ENCODE measurements at regions not wholly inside any gene's neighbourhood (a gene's known extent, or its start where the extent isn't known, plus 50 kb on each side); places are given as distances from the start of the nearest gene placed in this dataset.

GRCh38 chr2:74743039-74743438 lies 89.0 kb downstream of the SEMA4F start:
- Histone ChIP-seq H3K4me1 (ENCODE audit: control insufficient read depth in 2 of 2, insufficient read depth in 2 of 2, low read length in 2 of 2) (peaks cover 20 to 31% of the 10 kb centered on the region in 2 donors), H3K36me3 (ENCODE audit: control insufficient read depth in 2 of 2, insufficient read depth in 2 of 2, low read length in 2 of 2) (no peaks in the 10 kb centered on the region), H3K9me3 (ENCODE audit: control insufficient read depth in 2 of 2, low read length in 2 of 2) (no peaks in the 10 kb centered on the region), H3K27me3 (ENCODE audit: control insufficient read depth in 2 of 2, insufficient read depth in 2 of 2, low read length in 2 of 2) (no peaks in the 10 kb centered on the region), H3K27ac (ENCODE audit: low read depth in 2 of 2, low read length in 2 of 2) (no peak overlapping the region), H3K4me3 (ENCODE audit: low read length in 2 of 2) (no peak overlapping the region), H3K9ac (ENCODE audit: low read depth in 1 of 2, low read length in 2 of 2) (no peak overlapping the region)

- no peaks in the 10 kb centered on the region for H3K36me3 ChIP-seq (ENCODE audit: control insufficient read depth in 2 of 2, insufficient read depth in 2 of 2, low read length in 2 of 2)
- no peak overlapping the region for H3K4me3 ChIP-seq (ENCODE audit: low read length in 2 of 2)
- no peak overlapping the region for H3K9ac ChIP-seq (ENCODE audit: low read depth in 1 of 2, low read length in 2 of 2)
These were observed 89.7 kb downstream of the SEMA4F start for GRCh38 chr2:74743778-74744177.

GRCh38 chr2:74744731-74745515 lies 89.0 kb upstream of the HK2 start:
- peaks cover 20 to 31% of the 10 kb centered on the region in 2 donors for H3K4me1 ChIP-seq (ENCODE audit: control insufficient read depth in 2 of 2, insufficient read depth in 2 of 2, low read length in 2 of 2)
- H3K9me3 ChIP-seq (ENCODE audit: control insufficient read depth in 2 of 2, low read length in 2 of 2) = no peaks in the 10 kb centered on the region
- H3K27me3 ChIP-seq (ENCODE audit: control insufficient read depth in 2 of 2, insufficient read depth in 2 of 2, low read length in 2 of 2) = no peaks in the 10 kb centered on the region
- no peak overlapping the region for H3K9ac ChIP-seq (ENCODE audit: low read depth in 1 of 2, low read length in 2 of 2)
- peak overlapping the region in 1 of 2 donors; percentile 39 for H3K27ac ChIP-seq (ENCODE audit: low read depth in 2 of 2, low read length in 2 of 2)
- no peaks in the 10 kb centered on the region for H3K36me3 ChIP-seq (ENCODE audit: control insufficient read depth in 2 of 2, insufficient read depth in 2 of 2, low read length in 2 of 2)
- no peak overlapping the region for H3K4me3 ChIP-seq (ENCODE audit: low read length in 2 of 2)

More at GRCh38 chr2:74743778-74744177, 89.7 kb downstream of the SEMA4F start:
- H3K4me1 ChIP-seq (ENCODE audit: control insufficient read depth in 2 of 2, insufficient read depth in 2 of 2, low read length in 2 of 2) = peaks cover 20 to 31% of the 10 kb centered on the region in 2 donors
- no peaks in the 10 kb centered on the region for H3K27me3 ChIP-seq (ENCODE audit: control insufficient read depth in 2 of 2, insufficient read depth in 2 of 2, low read length in 2 of 2)
- H3K27ac ChIP-seq (ENCODE audit: low read depth in 2 of 2, low read length in 2 of 2) = no peak overlapping the region
- H3K9me3 ChIP-seq (ENCODE audit: control insufficient read depth in 2 of 2, low read length in 2 of 2) = no peaks in the 10 kb centered on the region

- H3K9me3 ChIP-seq (ENCODE audit: control insufficient read depth in 2 of 2, low read length in 2 of 2) = no peaks in the 10 kb centered on the region
- peak overlapping the region; percentile 16 to 39 for H3K27ac ChIP-seq (ENCODE audit: low read depth in 2 of 2, low read length in 2 of 2)
- peaks cover 19 to 26% of the 10 kb centered on the region in 2 donors for H3K4me1 ChIP-seq (ENCODE audit: control insufficient read depth in 2 of 2, insufficient read depth in 2 of 2, low read length in 2 of 2)
- H3K4me3 ChIP-seq (ENCODE audit: low read length in 2 of 2) = no peak overlapping the region
- H3K27me3 ChIP-seq (ENCODE audit: control insufficient read depth in 2 of 2, insufficient read depth in 2 of 2, low read length in 2 of 2) = no peaks in the 10 kb centered on the region
- no peaks in the 10 kb centered on the region for H3K36me3 ChIP-seq (ENCODE audit: control insufficient read depth in 2 of 2, insufficient read depth in 2 of 2, low read length in 2 of 2)
- H3K9ac ChIP-seq (ENCODE audit: low read depth in 1 of 2, low read length in 2 of 2) = no peak overlapping the region
These were observed 88.2 kb upstream of the HK2 start for GRCh38 chr2:74745766-74746165.

GRCh38 chr2:74746480-74746879 lies 87.4 kb upstream of the HK2 start:
- no peak overlapping the region for H3K9ac ChIP-seq (ENCODE audit: low read depth in 1 of 2, low read length in 2 of 2)
- H3K27ac ChIP-seq (ENCODE audit: low read depth in 2 of 2, low read length in 2 of 2) = peak overlapping the region in 1 of 2 donors; percentile 16
- no peak overlapping the region for H3K4me3 ChIP-seq (ENCODE audit: low read length in 2 of 2)
- H3K4me1 ChIP-seq (ENCODE audit: control insufficient read depth in 2 of 2, insufficient read depth in 2 of 2, low read length in 2 of 2) = peaks cover 12 to 19% of the 10 kb centered on the region in 2 donors
- H3K36me3 ChIP-seq (ENCODE audit: control insufficient read depth in 2 of 2, insufficient read depth in 2 of 2, low read length in 2 of 2) = no peaks in the 10 kb centered on the region
- H3K27me3 ChIP-seq (ENCODE audit: control insufficient read depth in 2 of 2, insufficient read depth in 2 of 2, low read length in 2 of 2) = no peaks in the 10 kb centered on the region
- H3K9me3 ChIP-seq (ENCODE audit: control insufficient read depth in 2 of 2, low read length in 2 of 2) = no peaks in the 10 kb centered on the region

DNA sequence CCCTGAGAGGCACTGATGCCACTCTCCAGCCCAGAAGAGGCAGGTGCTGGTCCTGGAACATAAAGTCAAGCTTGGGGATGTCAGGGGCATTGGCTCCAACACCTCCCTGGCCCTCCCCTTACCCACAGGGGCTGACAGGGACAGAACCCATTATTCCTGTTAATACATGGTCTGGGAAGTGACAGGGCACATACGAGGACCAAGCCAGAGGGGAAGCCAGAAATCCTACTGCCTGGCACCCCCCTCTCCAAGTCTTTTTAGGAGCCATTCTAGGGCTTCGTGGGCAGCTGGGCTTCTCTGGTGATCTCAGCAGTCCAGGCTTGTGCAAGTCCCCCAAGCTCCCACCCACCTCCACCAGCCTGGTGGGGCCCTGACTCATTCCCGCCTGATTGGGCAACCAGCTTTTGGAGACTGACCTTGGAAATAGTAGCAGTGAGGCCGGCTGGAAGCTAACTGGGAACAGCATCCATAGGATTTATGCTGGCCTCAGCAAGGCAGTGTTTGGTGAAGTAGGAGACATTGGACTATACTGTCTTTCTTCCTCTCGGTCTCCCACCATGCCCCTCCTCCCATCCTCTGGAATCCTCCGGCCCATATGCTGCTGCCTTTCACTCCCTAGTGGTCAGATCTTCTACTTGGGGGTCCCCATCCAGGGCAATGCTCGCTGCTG lies 86.4 kb upstream of the HK2 start:
- Histone ChIP-seq H3K36me3 (ENCODE audit: control insufficient read depth in 2 of 2, insufficient read depth in 2 of 2, low read length in 2 of 2) (no peaks in the 10 kb centered on the region), H3K27me3 (ENCODE audit: control insufficient read depth in 2 of 2, insufficient read depth in 2 of 2, low read length in 2 of 2) (no peaks in the 10 kb centered on the region), H3K9ac (ENCODE audit: low read depth in 1 of 2, low read length in 2 of 2) (no peak overlapping the region), H3K9me3 (ENCODE audit: control insufficient read depth in 2 of 2, low read length in 2 of 2) (no peaks in the 10 kb centered on the region), H3K4me3 (ENCODE audit: low read length in 2 of 2) (no peak overlapping the region), H3K4me1 (ENCODE audit: control insufficient read depth in 2 of 2, insufficient read depth in 2 of 2, low read length in 2 of 2) (peaks cover 12 to 13% of the 10 kb centered on the region in 2 donors), H3K27ac (ENCODE audit: low read depth in 2 of 2, low read length in 2 of 2) (no peak overlapping the region)

DNA sequence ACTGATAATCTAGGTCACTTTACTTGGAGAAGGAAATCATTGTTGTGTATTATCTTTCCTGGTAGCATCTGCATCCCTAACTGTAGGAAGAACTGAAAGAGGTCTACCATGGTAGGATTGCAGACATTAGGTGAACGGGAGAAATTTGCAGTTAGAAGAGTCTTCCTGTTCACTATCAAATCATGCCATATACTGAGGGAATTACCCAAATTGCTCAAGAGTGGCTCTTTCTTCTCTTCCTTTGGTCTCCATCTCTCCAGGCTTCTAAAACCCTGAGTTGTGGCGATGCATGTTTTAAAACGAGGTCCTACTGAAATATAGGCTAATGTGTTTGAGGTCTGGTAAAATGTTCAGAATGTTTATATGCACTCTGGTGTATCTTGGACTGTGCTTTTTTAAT lies 85.3 kb upstream of the HK2 start:
- Histone ChIP-seq H3K4me3 (ENCODE audit: low read length in 2 of 2) (no peak overlapping the region), H3K4me1 (ENCODE audit: control insufficient read depth in 2 of 2, insufficient read depth in 2 of 2, low read length in 2 of 2) (peaks cover 12 to 13% of the 10 kb centered on the region in 2 donors), H3K9me3 (ENCODE audit: control insufficient read depth in 2 of 2, low read length in 2 of 2) (no peaks in the 10 kb centered on the region), H3K27me3 (ENCODE audit: control insufficient read depth in 2 of 2, insufficient read depth in 2 of 2, low read length in 2 of 2) (no peaks in the 10 kb centered on the region), H3K27ac (ENCODE audit: low read depth in 2 of 2, low read length in 2 of 2) (no peak overlapping the region), H3K36me3 (ENCODE audit: control insufficient read depth in 2 of 2, insufficient read depth in 2 of 2, low read length in 2 of 2) (no peaks in the 10 kb centered on the region), H3K9ac (ENCODE audit: low read depth in 1 of 2, low read length in 2 of 2) (no peak overlapping the region)

- Histone ChIP-seq H3K27me3 (ENCODE audit: control insufficient read depth in 2 of 2, insufficient read depth in 2 of 2, low read length in 2 of 2) (no peaks in the 10 kb centered on the region), H3K36me3 (ENCODE audit: control insufficient read depth in 2 of 2, insufficient read depth in 2 of 2, low read length in 2 of 2) (no peaks in the 10 kb centered on the region), H3K4me3 (ENCODE audit: low read length in 2 of 2) (no peak overlapping the region), H3K4me1 (ENCODE audit: control insufficient read depth in 2 of 2, insufficient read depth in 2 of 2, low read length in 2 of 2) (peaks cover 12 to 13% of the 10 kb centered on the region in 2 donors), H3K9ac (ENCODE audit: low read depth in 1 of 2, low read length in 2 of 2) (no peak overlapping the region), H3K27ac (ENCODE audit: low read depth in 2 of 2, low read length in 2 of 2) (no peak overlapping the region), H3K9me3 (ENCODE audit: control insufficient read depth in 2 of 2, low read length in 2 of 2) (no peaks in the 10 kb centered on the region)
These were observed 84.5 kb upstream of the HK2 start for GRCh38 chr2:74749432-74749831.

- Histone ChIP-seq H3K27ac (ENCODE audit: low read depth in 2 of 2, low read length in 2 of 2) (no peak overlapping the region), H3K4me1 (ENCODE audit: control insufficient read depth in 2 of 2, insufficient read depth in 2 of 2, low read length in 2 of 2) (no peaks in the 10 kb centered on the region), H3K9ac (ENCODE audit: low read depth in 1 of 2, low read length in 2 of 2) (no peak overlapping the region), H3K27me3 (ENCODE audit: control insufficient read depth in 2 of 2, insufficient read depth in 2 of 2, low read length in 2 of 2) (no peaks in the 10 kb centered on the region), H3K36me3 (ENCODE audit: control insufficient read depth in 2 of 2, insufficient read depth in 2 of 2, low read length in 2 of 2) (no peaks in the 10 kb centered on the region), H3K9me3 (ENCODE audit: control insufficient read depth in 2 of 2, low read length in 2 of 2) (peaks cover 2 to 4% of the 10 kb centered on the region in 2 donors), H3K4me3 (ENCODE audit: low read length in 2 of 2) (no peak overlapping the region)
These were observed 81.7 kb upstream of the HK2 start for GRCh38 chr2:74751981-74752851.

- H3K4me1 ChIP-seq (ENCODE audit: control insufficient read depth in 2 of 2, insufficient read depth in 2 of 2, low read length in 2 of 2) = no peaks in the 10 kb centered on the region
- H3K9ac ChIP-seq (ENCODE audit: low read depth in 1 of 2, low read length in 2 of 2) = no peak overlapping the region
- peaks cover 2 to 4% of the 10 kb centered on the region in 2 donors for H3K9me3 ChIP-seq (ENCODE audit: control insufficient read depth in 2 of 2, low read length in 2 of 2)
- no peaks in the 10 kb centered on the region for H3K36me3 ChIP-seq (ENCODE audit: control insufficient read depth in 2 of 2, insufficient read depth in 2 of 2, low read length in 2 of 2)
- no peak overlapping the region for H3K4me3 ChIP-seq (ENCODE audit: low read length in 2 of 2)
- no peak overlapping the region for H3K27ac ChIP-seq (ENCODE audit: low read depth in 2 of 2, low read length in 2 of 2)
- H3K27me3 ChIP-seq (ENCODE audit: control insufficient read depth in 2 of 2, insufficient read depth in 2 of 2, low read length in 2 of 2) = no peaks in the 10 kb centered on the region
These were observed 78.5 kb upstream of the HK2 start for GRCh38 chr2:74755386-74755785.

Data from mucosa of rectum (tissue), 2 donors.